ENCODE measurements at regions not wholly inside any gene's neighbourhood (a gene's known extent, or its start where the extent isn't known, plus 50 kb on each side); places are given as distances from the start of the nearest gene placed in this dataset.

GRCh38 chr2:14257801-14258507 is 374.6 kb upstream of the LRATD1 start:
- TF ChIP-seq POLR2AphosphoS5 (IDR thresholded peaks at IDR 0.05; ENCODE audit: low read depth) (no peak), CTCF (conservative IDR thresholded peaks at IDR 0.05; ENCODE audit: low read depth in 2 of 2) (no peak), EZH2phosphoT487 (IDR thresholded peaks at IDR 0.05; ENCODE audit: unreplicated experiment) (no peak), EZH2 (IDR thresholded peaks at IDR 0.05; ENCODE audit: low read depth, unreplicated experiment) (no peak), CREB1 (CRISPR knock-in tag; IDR thresholded peaks at IDR 0.05; ENCODE audit: low read depth) (no peak), REST (IDR thresholded peaks at IDR 0.05; ENCODE audit: unreplicated experiment) (no peak), STAT1 (IDR thresholded peaks at IDR 0.05; ENCODE audit: unreplicated experiment) (no peak)
